ENCODE measurements at regions not wholly inside any gene's neighbourhood (a gene's known extent, or its start where the extent isn't known, plus 50 kb on each side); places are given as distances from the start of the nearest gene placed in this dataset.

GRCh38 chr5:123827811-123828210 is 315.8 kb downstream of the CSNK1G3 start:
- FAIRE-seq, result no peak
- Histone ChIP-seq H4K8ac (ENCODE audit: extremely low read depth, insufficient read depth, low read length) (no peak overlapping the region), H2BK120ac (replicated peaks; ENCODE audit: low read depth, low read length) (no peak overlapping the region), H2BK12ac (ENCODE audit: low read depth, low read length) (no peak overlapping the region), H3K79me2 (ENCODE audit: control insufficient read depth in 1 of 2, insufficient read depth in 2 of 2, low read length in 2 of 2) (no peaks in the 10 kb centered on the region), H2BK20ac (ENCODE audit: low read length) (no peak overlapping the region), H3K23me2 (ENCODE audit: low read depth, low read length) (no peaks in the 10 kb centered on the region), H3K4me3 (ENCODE audit: extremely low read depth in 1 of 4, insufficient read depth in 2 of 4, low read depth in 3 of 4, low read length in 4 of 4) (no peak overlapping the region), H3K27me3 (replicated peaks in 1 of 4; ENCODE audit: control insufficient read depth in 3 of 4, extremely low read depth in 1 of 4, insufficient read depth in 3 of 4, low read length in 3 of 4) (no peaks in the 10 kb centered on the region), H4K20me1 (replicated peaks in 1 of 2; ENCODE audit: control insufficient read depth in 1 of 2, insufficient read depth in 2 of 2, low read length in 2 of 2) (no peaks in the 10 kb centered on the region), H3K18ac (ENCODE audit: extremely low read depth, low read length) (no peak overlapping the region), H3K23ac (ENCODE audit: insufficient read length) (no peak overlapping the region), H2BK15ac (ENCODE audit: low read length) (no peak overlapping the region), H2BK5ac (ENCODE audit: low read depth, low read length) (no peak overlapping the region), H3K36me3 (ENCODE audit: control insufficient read depth in 2 of 4, insufficient read depth in 4 of 4, low read length in 3 of 4) (no peaks in the 10 kb centered on the region), H3K79me1 (ENCODE audit: low read depth, low read length) (no peaks in the 10 kb centered on the region), H4K5ac (ENCODE audit: insufficient read length, low read depth, low read length) (no peak overlapping the region), H3K9ac (replicated peaks in 1 of 4; ENCODE audit: extremely low read depth in 1 of 4, low read depth in 3 of 4, low read length in 3 of 4) (no peak overlapping the region), H3K4me2 (ENCODE audit: insufficient read depth in 1 of 2, low read depth in 2 of 2, low read length in 2 of 2) (no peak overlapping the region), H3K27ac (ENCODE audit: low read depth, low read length) (no peak overlapping the region), H3K9me3 (ENCODE audit: insufficient read depth in 2 of 2, low read depth in 1 of 2, low read length in 1 of 2) (peaks cover 0 to 5% of the 10 kb centered on the region in 2 experiments; a peak in 1 of 4 replicates), H3K14ac (ENCODE audit: insufficient read length) (no peak overlapping the region), H3K56ac (replicated peaks; ENCODE audit: insufficient read length, low read depth, low read length) (no peak overlapping the region), H2AFZ (ENCODE audit: low read length) (no peak overlapping the region), H3K4me1 (replicated peaks in 1 of 4; ENCODE audit: control insufficient read depth in 3 of 4, insufficient read depth in 4 of 4, low read length in 3 of 4) (no peaks in the 10 kb centered on the region), H2AK5ac (ENCODE audit: low read depth, low read length) (no peak overlapping the region), H3K4ac (replicated peaks; ENCODE audit: insufficient read length, low read depth, low read length) (no peak overlapping the region), H4K91ac (replicated peaks; ENCODE audit: insufficient read length, low read length) (no peak overlapping the region)
- DNase-seq (ENCODE audit: low read depth in 1 of 2, low spot score in 2 of 2), result no peak
- CTCF ChIA-PET (ENCODE audit: partially characterized antibody), result no interaction called here
- POLR2A ChIA-PET (ENCODE audit: partially characterized antibody), result no interaction called here
- TF ChIP-seq E2F6 (IDR thresholded peaks at IDR 0.05) (no peak), RBBP5 (IDR thresholded peaks at IDR 0.05; ENCODE audit: borderline replicate concordance, low read depth, low read length) (no peak), ATF3 (IDR thresholded peaks at IDR 0.05; ENCODE audit: insufficient read depth, low read depth, low read length) (no peak), RNF2 (IDR thresholded peaks at IDR 0.05; ENCODE audit: borderline replicate concordance, low read depth, low read length, missing control alignments, poor library complexity, severe bottlenecking) (no peak), SP1 (IDR thresholded peaks at IDR 0.05; ENCODE audit: low read depth, low read length) (no peak), HDAC2 (IDR thresholded peaks at IDR 0.05; ENCODE audit: borderline replicate concordance in 1 of 2, low read depth in 2 of 2, low read length in 2 of 2) (no peak)
- 94% methylated on average over 2 of the region's 2 CpGs; no CpG with 5 or more reads in 1 of the 2 experiments for WGBS, 2 experiments (ENCODE audit: extremely low coverage in 1 of 2, insufficient coverage in 1 of 2, insufficient read length in 1 of 2, insufficient replicate concordance in 2 of 2, low coverage in 1 of 2, low lambda C conversion rate in 2 of 2, missing lambda C conversion rate in 1 of 2)

Measured in H1 (cell line).